ENCODE measurements at regions not wholly inside any gene's neighbourhood (a gene's known extent, or its start where the extent isn't known, plus 50 kb on each side); places are given as distances from the start of the nearest gene placed in this dataset.

GRCh38 chr4:171717231-171717741 is 95.9 kb upstream of the GALNTL6 start:
- no peak for TF ChIP-seq RAD21 (IDR thresholded peaks at IDR 0.05; ENCODE audit: low read depth)
- TF ChIP-seq POLR2AphosphoS5 (IDR thresholded peaks at IDR 0.05; ENCODE audit: low read depth, low read length): no peak
- TF ChIP-seq, protein P1, sequence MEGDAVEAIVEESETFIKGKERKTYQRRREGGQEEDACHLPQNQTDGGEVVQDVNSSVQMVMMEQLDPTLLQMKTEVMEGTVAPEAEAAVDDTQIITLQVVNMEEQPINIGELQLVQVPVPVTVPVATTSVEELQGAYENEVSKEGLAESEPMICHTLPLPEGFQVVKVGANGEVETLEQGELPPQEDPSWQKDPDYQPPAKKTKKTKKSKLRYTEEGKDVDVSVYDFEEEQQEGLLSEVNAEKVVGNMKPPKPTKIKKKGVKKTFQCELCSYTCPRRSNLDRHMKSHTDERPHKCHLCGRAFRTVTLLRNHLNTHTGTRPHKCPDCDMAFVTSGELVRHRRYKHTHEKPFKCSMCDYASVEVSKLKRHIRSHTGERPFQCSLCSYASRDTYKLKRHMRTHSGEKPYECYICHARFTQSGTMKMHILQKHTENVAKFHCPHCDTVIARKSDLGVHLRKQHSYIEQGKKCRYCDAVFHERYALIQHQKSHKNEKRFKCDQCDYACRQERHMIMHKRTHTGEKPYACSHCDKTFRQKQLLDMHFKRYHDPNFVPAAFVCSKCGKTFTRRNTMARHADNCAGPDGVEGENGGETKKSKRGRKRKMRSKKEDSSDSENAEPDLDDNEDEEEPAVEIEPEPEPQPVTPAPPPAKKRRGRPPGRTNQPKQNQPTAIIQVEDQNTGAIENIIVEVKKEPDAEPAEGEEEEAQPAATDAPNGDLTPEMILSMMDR (IDR thresholded peaks at IDR 0.05 in 2 of 3, conservative IDR thresholded peaks at IDR 0.05 in 1 of 3; ENCODE audit: borderline replicate concordance in 1 of 3, insufficient read depth in 1 of 3, low read depth in 2 of 3, low read length in 2 of 3): no peak
- no peak for TF ChIP-seq EGR1 (IDR thresholded peaks at IDR 0.05; ENCODE audit: low read depth)
- TF ChIP-seq POLR2A (IDR thresholded peaks at IDR 0.05; ENCODE audit: borderline replicate concordance, extremely low read depth, insufficient read depth, insufficient read length): no peak
- no peak for TF ChIP-seq EZH2phosphoT487 (IDR thresholded peaks at IDR 0.05; ENCODE audit: borderline replicate concordance)
- no peak for TF ChIP-seq JUND (IDR thresholded peaks at IDR 0.05)
- TF ChIP-seq, protein P2, sequence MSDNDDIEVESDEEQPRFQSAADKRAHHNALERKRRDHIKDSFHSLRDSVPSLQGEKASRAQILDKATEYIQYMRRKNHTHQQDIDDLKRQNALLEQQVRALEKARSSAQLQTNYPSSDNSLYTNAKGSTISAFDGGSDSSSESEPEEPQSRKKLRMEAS (IDR thresholded peaks at IDR 0.05): no peak
- no peak for TF ChIP-seq TCF7L2 (IDR thresholded peaks at IDR 0.05; ENCODE audit: borderline replicate concordance, extremely low read depth, insufficient read depth, insufficient read length)
- TF ChIP-seq EZH2 (IDR thresholded peaks at IDR 0.05): no peak
- no peak for TF ChIP-seq SIN3A (IDR thresholded peaks at IDR 0.05; ENCODE audit: low read depth)
